T-helper 17 cell (primary cell): ENCODE measurements at regions not wholly inside any gene's neighbourhood (a gene's known extent, or its start where the extent isn't known, plus 50 kb on each side); places are given as distances from the start of the nearest gene placed in this dataset.

Experiments used
- ATAC-seq: fragments of 150-1000 bp; cut with Tn5 transposase; 2 replicates; pipeline ENCODE4 v1.10.0; 2021; ENCODE audit warnings: mild to moderate bottlenecking, moderate library complexity
- DNase-seq, 3 donors: peaks; one replicate each; pipeline versions ENCODE4 v3.0.0 to v3.0.0-alpha.2; 2020 to 2021
- H3K9me3 ChIP-seq: one replicate; pipeline ENCODE4 v1.7.0; 2013; ENCODE audit warnings: low read length, mild to moderate bottlenecking; ENCODE audit not compliant: control insufficient read depth, poor library complexity, severe bottlenecking
- H3K27ac Mint-ChIP-seq: one replicate; pipeline ENCODE4 v1.8.0; 2022; ENCODE audit warnings: mild to moderate bottlenecking, moderate library complexity, mixed read lengths
- H3K27me3 Mint-ChIP-seq: one replicate; pipeline ENCODE4 v1.8.0; 2022; ENCODE audit warnings: mixed read lengths
- H3K36me3 Mint-ChIP-seq: one replicate; pipeline ENCODE4 v1.8.0; 2022; ENCODE audit warnings: low read depth, mixed read lengths
- H3K4me1 Mint-ChIP-seq: one replicate; pipeline ENCODE4 v1.8.0; 2022; ENCODE audit warnings: mild to moderate bottlenecking, mixed read lengths
- H3K4me3 Mint-ChIP-seq: one replicate; pipeline ENCODE4 v1.8.0; 2022; ENCODE audit warnings: mild to moderate bottlenecking, moderate library complexity, mixed read lengths

DNA sequence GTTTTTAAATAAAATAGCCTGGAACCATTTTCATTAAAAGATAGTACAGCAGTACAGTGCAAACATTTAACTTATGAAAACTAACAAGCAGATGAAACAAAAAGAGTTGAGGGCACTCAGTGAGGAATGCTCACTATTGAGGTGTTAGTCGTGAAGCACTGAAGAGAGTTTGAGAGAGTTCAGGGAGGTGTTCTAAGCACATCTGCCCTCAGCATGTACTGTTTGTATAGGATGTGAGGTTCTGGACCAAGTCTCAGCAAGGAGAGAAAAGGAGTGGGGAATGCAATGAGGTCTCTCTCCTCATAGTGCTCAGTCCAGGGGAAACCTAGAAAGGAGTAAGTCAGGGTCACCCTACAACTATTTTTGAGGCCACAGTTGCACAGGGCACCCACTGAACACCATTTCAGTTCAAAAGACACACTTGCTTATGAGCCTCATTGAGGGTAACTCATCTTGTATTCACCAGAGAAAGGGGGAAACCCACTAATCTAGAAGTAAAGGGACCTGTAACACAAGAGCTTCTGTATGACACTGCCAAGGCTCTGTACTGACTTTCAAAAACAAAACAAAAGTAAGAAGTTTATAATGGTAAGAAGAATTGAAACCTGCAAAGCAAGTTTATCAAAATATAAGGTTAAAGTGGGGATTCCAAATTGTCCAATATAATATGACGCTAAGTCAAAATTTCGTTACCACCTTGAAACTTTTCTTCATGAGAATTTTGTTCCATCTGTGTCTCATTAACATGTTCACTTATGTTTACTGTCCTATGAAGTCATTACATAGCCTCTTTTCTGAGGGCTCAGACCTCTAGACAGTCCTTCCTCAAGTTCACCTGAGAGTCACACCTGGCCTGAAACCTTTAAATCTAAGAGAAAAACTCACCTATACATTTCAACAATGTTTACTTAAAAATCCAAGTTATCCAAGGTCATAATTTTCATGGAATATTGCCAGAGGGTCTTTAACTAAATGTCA, 275.3 kb downstream of the ETS1 start:
- no peak for DNase-seq
- H3K4me1 Mint-ChIP-seq = peaks cover 31% of the 10 kb centered on the region
- peak; percentile 92 for ATAC-seq
- H3K36me3 Mint-ChIP-seq = peaks cover 7% of the 10 kb centered on the region
- no peaks in the 10 kb centered on the region for H3K27me3 Mint-ChIP-seq
- H3K4me3 Mint-ChIP-seq = no peak overlapping the region
- no peaks in the 10 kb centered on the region for H3K9me3 ChIP-seq
- H3K27ac Mint-ChIP-seq = peak overlapping the region; percentile 92

DNA sequence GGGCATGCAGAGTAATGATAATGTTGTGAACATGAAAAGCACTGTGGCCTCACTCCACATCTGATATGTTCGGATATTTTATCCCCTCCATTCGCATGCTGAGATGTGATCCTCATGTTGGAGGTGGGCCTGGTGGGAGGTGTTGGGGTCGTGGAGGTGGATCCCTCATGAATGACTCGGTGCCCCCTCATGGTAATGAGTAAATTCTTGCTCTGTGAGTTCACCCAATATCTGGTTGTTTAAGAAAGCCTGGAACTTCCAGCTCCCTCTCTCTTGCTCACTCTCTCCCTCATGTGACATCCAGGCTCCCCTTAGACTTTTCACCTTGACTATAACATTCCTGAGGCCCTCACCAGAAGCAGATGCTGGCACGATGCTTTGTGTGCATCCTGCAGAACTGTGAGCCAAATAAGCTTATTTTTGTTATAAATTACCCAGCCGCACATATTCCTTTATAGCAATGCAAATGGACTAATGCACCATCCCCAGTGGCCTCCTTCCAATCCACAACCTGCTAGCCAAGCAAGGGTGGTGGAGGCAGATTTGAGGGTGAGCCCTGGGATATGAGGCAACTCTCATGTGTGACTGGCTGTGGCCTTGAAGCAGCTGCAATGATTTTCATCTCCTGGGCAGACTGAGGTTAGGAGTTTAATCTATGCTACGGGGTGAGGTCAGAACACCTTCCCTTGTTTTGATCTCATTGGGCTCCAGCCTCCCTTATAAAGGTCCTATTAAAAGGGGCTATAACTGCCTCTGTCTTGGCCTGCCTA, 276.5 kb downstream of the ETS1 start:
- no peak for DNase-seq
- ATAC-seq = peak; percentile 46
- peak overlapping the region; percentile 92 for H3K27ac Mint-ChIP-seq
- H3K9me3 ChIP-seq = no peaks in the 10 kb centered on the region
- H3K4me3 Mint-ChIP-seq = peak overlapping the region; percentile 39
- H3K36me3 Mint-ChIP-seq = peaks cover 7% of the 10 kb centered on the region
- H3K4me1 Mint-ChIP-seq = peaks cover 32% of the 10 kb centered on the region
- H3K27me3 Mint-ChIP-seq = no peaks in the 10 kb centered on the region

DNA sequence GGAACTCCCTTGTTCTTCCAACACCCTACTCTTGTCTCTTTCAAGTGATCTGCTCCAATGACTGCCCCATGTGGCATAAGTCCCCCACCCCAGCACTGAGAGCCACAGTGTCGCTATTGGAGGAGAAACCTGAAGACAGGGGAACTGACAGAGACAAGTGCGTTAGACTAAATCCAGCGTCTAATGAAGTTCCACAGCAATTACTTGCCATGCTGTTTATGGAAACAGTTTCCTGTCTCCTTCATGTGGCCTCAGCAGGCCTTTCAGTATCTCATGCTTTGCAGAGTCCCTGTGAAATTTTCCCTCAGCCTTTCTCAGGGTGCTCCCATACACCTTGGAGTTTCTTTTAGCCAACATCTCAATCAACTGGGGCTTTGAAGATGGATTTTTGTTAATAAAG, 277.4 kb downstream of the ETS1 start:
- H3K9me3 ChIP-seq = no peaks in the 10 kb centered on the region
- peaks cover 3% of the 10 kb centered on the region for H3K36me3 Mint-ChIP-seq
- no peak for DNase-seq
- H3K4me3 Mint-ChIP-seq = no peak overlapping the region
- ATAC-seq = no peak
- peaks cover 39% of the 10 kb centered on the region for H3K4me1 Mint-ChIP-seq
- H3K27me3 Mint-ChIP-seq = no peaks in the 10 kb centered on the region
- peak overlapping the region; percentile 92 for H3K27ac Mint-ChIP-seq

DNA sequence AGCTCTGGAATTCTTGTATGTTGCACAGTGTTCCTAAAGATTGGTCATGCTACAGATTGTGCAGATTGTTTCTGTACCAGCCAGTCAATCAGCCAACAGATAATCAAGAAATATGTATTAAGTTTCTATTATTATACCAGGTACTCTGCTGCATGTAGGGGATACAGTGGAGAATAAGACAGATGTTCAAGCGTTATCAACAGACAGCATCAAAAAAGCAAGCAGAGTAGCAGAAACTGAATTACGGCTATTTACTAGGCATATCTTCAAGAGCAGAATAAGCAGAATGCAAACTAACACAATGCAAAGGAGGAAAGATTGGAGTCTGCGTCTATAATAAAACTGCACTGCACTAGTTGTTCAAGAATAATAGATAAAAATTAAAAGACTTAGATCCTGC, 278.6 kb downstream of the ETS1 start:
- H3K9me3 ChIP-seq = no peaks in the 10 kb centered on the region
- DNase-seq (no peak), ATAC-seq (no peak)
- H3K27ac Mint-ChIP-seq = peak overlapping the region; percentile 96
- no peaks in the 10 kb centered on the region for H3K27me3 Mint-ChIP-seq
- H3K36me3 Mint-ChIP-seq = no peaks in the 10 kb centered on the region
- peaks cover 51% of the 10 kb centered on the region for H3K4me1 Mint-ChIP-seq
- no peak overlapping the region for H3K4me3 Mint-ChIP-seq

DNA sequence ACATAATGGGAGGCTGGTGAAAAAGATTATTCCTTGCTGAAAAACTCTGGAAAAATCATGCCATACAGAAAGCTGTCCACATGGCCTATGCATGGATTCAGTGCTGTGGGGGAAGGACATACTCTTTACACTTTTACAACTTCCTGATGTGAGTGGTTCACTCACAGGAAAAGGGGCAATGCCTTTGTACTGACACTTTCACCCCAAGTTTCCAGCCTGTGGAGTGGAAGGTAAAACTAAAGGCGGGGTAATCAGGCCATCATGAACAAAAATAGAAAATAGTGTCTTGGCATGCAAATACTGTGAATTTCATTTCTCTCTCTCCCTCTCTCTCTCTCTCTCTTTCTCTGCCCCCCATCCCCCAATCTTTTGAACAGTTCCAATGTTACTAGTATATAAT, 281.8 kb downstream of the ETS1 start:
- Mint-ChIP-seq H3K27ac (peak overlapping the region; percentile 96), H3K27me3 (no peaks in the 10 kb centered on the region), H3K36me3 (peaks cover 2% of the 10 kb centered on the region), H3K4me3 (peak overlapping the region; percentile 26), H3K4me1 (peaks cover 47% of the 10 kb centered on the region)
- DNase-seq = no peak
- no peaks in the 10 kb centered on the region for H3K9me3 ChIP-seq
- no peak for ATAC-seq

DNA sequence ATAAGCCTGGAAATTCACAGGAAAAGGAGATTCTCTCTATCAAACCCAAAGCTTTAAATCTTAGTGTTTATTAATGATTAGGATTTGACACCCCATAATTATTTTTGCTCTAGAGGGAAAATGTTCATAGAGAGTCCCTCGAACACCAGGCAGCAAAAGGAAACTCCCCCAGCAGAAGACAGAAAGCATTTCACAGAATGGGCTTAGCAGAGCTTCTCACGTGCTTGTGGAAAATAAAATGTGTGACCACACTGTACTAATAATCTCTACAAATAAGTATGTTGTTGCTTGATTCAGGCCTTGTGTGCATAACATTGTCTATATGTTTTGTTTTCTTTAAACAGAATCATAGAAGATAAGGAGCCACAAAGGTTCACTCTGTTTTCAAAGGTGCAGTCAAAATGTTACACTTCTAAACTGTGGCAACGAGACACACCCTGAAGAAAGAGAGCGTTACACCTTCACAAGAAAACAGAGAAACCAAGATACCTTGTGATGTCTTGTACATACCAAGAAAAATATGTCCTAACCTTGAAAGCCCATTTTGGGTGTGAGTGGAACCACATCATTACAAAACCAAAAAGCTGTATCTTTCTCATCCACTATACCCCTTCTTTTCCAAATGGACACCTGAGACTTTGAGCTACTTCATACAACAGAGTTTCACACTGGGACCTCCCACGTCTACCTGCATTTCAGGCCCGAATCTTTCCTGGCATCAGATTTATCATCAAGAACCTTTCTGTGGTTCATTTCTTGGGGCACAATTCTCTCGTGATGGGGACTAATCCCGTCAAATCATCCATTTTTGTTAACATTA, 282.5 kb downstream of the ETS1 start:
- Mint-ChIP-seq H3K36me3 (peaks cover 2% of the 10 kb centered on the region), H3K27ac (peak overlapping the region; percentile 96), H3K27me3 (no peaks in the 10 kb centered on the region), H3K4me3 (peak overlapping the region; percentile 28), H3K4me1 (peaks cover 41% of the 10 kb centered on the region)
- no peak for DNase-seq
- ATAC-seq = peak; percentile 50
- no peaks in the 10 kb centered on the region for H3K9me3 ChIP-seq

DNA sequence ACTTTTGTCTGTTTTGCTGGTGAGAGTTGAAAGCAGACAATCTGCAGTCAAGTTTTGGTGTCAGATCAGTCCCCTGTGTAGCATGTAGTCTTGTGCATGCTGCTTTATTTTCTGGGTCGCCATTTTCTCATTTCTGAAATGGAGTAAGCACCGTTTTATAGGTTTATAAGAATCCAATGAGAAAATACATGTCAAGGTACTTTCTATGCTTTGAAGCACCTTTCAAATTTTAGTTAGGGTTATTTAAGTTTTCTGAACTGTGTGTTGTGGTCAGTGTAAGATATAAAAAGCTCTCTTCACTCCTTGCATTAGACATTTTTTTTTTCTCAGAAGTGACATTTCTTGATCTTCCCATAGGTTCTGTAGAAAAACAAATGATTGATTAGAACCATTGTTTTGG, 283.2 kb downstream of the ETS1 start:
- no peak for DNase-seq
- H3K36me3 Mint-ChIP-seq = peaks cover 2% of the 10 kb centered on the region
- no peaks in the 10 kb centered on the region for H3K9me3 ChIP-seq
- no peaks in the 10 kb centered on the region for H3K27me3 Mint-ChIP-seq
- H3K4me1 Mint-ChIP-seq = peaks cover 49% of the 10 kb centered on the region
- no peak for ATAC-seq
- H3K4me3 Mint-ChIP-seq = peak overlapping the region; percentile 28
- H3K27ac Mint-ChIP-seq = peak overlapping the region; percentile 96

DNA sequence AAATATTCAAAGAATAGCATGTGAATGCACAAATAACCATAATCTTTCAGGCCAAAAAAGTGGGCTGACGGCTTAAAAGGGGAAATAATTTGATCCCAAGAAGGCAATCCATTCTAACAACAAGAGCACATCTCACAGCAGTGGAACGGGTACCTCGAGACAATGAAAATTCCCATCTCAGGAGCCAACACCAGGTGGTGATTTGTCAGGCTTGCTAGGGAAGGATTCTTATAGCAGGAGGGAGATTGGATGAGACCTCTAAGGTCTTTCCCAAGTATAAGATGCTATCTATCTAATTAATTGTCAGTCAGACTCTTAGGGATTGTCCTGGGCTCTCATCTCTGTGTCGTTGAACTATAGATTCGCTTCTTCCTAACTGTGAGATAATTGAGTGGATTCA, 284.0 kb downstream of the ETS1 start:
- Mint-ChIP-seq H3K4me3 (no peak overlapping the region), H3K36me3 (peaks cover 2% of the 10 kb centered on the region), H3K27ac (peak overlapping the region; percentile 96), H3K4me1 (peaks cover 55% of the 10 kb centered on the region), H3K27me3 (no peaks in the 10 kb centered on the region)
- DNase-seq = no peak
- no peak for ATAC-seq
- H3K9me3 ChIP-seq = no peaks in the 10 kb centered on the region

DNA sequence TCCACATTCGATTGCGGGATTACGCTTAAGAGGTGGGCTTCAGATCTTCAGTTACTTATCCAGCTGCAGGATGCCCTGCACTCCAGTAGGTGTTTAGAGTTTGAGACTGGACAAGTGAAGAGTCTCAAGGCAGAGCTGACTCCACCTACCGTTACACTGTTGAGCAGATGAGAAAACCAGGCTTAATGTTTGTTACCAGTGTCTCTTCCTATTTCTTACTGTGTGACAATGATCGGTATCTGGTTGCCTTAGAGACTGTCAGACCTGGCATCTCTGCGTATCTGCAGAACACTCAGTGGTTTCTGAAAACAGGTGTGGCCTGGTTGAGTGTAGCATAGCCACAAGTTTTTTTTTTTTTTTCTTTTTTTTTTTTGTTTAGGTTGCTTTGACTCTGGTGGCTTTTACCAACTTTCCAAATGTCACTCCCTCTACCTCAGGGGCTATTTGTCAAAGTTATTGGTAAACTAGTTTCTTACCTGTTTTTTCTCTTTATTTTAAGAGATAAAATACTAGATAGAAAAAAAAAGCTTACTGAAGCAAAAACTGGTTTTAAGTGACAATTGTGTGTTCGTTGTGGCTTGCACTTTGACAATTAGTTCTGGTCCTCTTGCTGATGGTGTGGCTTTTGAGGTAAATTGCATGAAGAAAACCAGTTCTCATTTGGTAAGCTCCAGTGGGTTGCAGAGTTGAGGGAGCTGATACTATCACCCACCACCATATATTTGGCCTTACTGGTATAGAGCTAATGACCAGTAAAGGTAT, 284.8 kb downstream of the ETS1 start:
- no peaks in the 10 kb centered on the region for H3K9me3 ChIP-seq
- peak overlapping the region; percentile 84 for H3K4me3 Mint-ChIP-seq
- peaks cover 60% of the 10 kb centered on the region for H3K4me1 Mint-ChIP-seq
- peaks cover 2% of the 10 kb centered on the region for H3K36me3 Mint-ChIP-seq
- ATAC-seq = peak; percentile 89
- peak; percentile 34 to 63 (median 60) for DNase-seq
- H3K27me3 Mint-ChIP-seq = no peaks in the 10 kb centered on the region
- peak overlapping the region; percentile 96 for H3K27ac Mint-ChIP-seq

DNA sequence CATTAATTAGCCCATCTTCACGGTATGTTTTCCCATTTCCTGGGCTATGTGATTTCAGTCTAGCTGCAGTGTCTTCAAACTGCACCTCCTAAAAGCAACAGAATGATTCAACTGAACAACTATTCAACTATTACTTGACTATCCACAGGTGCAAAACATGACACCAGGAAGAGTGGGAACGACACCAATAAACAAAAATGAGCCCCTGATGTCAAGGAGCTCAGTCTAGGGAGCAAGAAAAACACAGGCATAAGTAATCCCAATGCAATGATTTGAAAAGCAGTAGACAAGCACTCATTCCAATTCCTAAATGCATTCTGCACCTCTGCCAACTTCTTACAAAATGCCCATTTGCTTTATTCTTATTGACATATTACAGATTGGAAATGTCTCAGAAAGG, 285.6 kb downstream of the ETS1 start:
- Mint-ChIP-seq H3K27me3 (no peaks in the 10 kb centered on the region), H3K27ac (peak overlapping the region; percentile 96), H3K4me1 (peaks cover 69% of the 10 kb centered on the region), H3K36me3 (peaks cover 2% of the 10 kb centered on the region), H3K4me3 (peak overlapping the region; percentile 84)
- no peaks in the 10 kb centered on the region for H3K9me3 ChIP-seq
- DNase-seq (no peak), ATAC-seq (no peak)

DNA sequence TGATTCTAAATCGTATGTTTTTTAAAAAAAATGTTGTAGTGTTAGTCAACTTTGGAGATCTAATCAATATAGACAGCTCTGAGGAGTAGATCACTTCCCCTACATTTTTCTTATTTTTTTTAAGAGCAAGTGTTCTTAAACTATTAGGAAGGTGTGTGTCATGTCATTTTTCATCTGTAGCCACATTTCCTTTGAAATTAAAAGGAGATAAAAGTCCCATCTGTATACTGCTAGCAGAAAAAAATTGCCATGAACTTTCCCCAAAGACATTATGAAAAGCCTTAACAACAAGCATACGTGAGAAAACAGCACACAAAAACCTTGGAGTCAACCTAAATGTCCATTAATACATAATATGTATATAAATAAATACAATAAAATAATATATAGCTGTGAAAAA, 286.6 kb downstream of the ETS1 start:
- peak overlapping the region; percentile 72 for H3K4me3 Mint-ChIP-seq
- peaks cover 2% of the 10 kb centered on the region for H3K36me3 Mint-ChIP-seq
- no peaks in the 10 kb centered on the region for H3K27me3 Mint-ChIP-seq
- peaks cover 67% of the 10 kb centered on the region for H3K4me1 Mint-ChIP-seq
- ATAC-seq (peak; percentile 6), DNase-seq (no peak)
- H3K27ac Mint-ChIP-seq = peak overlapping the region; percentile 96
- H3K9me3 ChIP-seq = no peaks in the 10 kb centered on the region

DNA sequence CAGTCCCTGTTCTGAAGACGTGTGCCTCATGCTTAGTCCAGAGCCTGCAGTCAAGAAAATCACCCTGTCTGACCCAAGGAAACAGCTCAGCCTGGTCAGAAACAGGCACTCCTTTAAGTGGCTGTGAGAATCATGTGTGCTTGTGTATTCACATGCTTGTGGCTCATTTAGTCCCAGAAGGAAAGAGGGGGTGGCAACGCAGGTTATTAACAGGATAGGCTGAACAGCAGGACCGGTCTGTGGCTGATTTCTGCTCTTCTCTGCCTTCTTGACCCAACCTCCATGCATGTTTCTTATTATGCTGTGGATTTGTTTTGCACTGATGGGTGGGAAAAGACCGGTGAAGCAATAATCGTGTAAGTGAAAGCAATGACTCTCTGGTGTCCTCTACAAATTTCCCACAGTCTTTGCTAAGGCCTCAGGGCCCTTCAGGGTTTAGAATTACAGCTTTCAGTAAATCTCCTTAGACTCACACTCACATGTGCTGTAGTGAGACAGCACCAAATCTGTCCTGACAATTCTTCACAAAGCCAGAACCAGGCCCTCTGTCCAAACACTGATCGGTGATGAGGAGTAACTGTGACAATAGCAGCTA, 288.1 kb downstream of the ETS1 start:
- Mint-ChIP-seq H3K36me3 (peaks cover 5% of the 10 kb centered on the region), H3K27ac (peak overlapping the region; percentile 96), H3K4me1 (peaks cover 57% of the 10 kb centered on the region), H3K4me3 (peak overlapping the region; percentile 69), H3K27me3 (no peaks in the 10 kb centered on the region)
- ATAC-seq (no peak), DNase-seq (no peak)
- no peaks in the 10 kb centered on the region for H3K9me3 ChIP-seq
